ENCODE measurements at regions not wholly inside any gene's neighbourhood (a gene's known extent, or its start where the extent isn't known, plus 50 kb on each side); places are given as distances from the start of the nearest gene placed in this dataset.

- TF ChIP-seq CTCF (IDR thresholded peaks at IDR 0.05; ENCODE audit: extremely low read depth in 1 of 2, insufficient read depth in 1 of 2, low read depth in 1 of 2, low read length in 2 of 2) (no peak), EZH2 (IDR thresholded peaks at IDR 0.05; ENCODE audit: borderline replicate concordance, low read depth, low read length, severe bottlenecking) (no peak), POLR2A (IDR thresholded peaks at IDR 0.05; ENCODE audit: low read depth, low read length) (no peak), MAX (IDR thresholded peaks at IDR 0.05; ENCODE audit: insufficient read depth, insufficient read length) (no peak), FOS (IDR thresholded peaks at IDR 0.05; ENCODE audit: borderline replicate concordance, insufficient read depth, low read length) (no peak), POLR2AphosphoS5 (IDR thresholded peaks at IDR 0.05; ENCODE audit: insufficient read depth, low read depth, low read length) (no peak)
Measured at GRCh38 chr2:142778289-142778688, 99.2 kb upstream of the KYNU start.

All from endothelial cell of umbilical vein (primary cell).